ENCODE measurements at regions not wholly inside any gene's neighbourhood (a gene's known extent, or its start where the extent isn't known, plus 50 kb on each side); places are given as distances from the start of the nearest gene placed in this dataset.
"Not testable (repeated sequence)": the region's sequence is repeated elsewhere in the genome, so short reads cannot be mapped to it uniquely, and the experiment has no call there.

DNA sequence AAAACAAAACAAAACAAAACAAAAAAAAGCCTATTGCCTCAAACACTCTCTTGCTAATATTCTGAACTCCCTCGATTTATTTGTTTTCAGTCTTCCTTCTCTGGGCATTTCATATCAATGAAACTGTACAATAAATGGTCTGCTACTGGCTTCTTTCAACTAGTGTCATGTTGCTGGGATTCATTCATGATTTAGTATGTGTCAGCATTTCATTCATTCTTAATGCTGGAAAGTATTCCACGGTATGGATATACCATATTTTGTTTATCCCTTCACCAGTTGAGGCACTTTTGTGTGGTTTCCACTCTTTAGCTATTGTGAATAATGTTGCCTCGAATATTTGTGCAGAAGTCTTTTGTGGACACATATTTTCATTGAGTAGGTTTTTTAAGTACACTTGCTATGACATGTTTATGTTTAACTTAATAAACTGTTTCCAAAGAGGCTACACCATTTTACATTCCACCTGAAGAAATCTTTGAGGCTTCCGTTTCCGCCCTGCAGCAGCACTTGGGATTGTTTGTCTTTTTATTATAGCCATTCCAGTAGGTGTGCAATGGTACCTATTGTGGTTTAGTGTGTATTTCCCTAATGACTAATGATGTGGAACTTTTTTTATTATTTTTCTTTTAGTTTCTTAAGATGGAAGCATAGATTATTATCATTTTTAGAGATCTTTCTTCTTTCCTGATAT lies 543.6 kb upstream of the SOX11 start:
- no peak for DNase-seq (ENCODE audit: low spot score)

DNA sequence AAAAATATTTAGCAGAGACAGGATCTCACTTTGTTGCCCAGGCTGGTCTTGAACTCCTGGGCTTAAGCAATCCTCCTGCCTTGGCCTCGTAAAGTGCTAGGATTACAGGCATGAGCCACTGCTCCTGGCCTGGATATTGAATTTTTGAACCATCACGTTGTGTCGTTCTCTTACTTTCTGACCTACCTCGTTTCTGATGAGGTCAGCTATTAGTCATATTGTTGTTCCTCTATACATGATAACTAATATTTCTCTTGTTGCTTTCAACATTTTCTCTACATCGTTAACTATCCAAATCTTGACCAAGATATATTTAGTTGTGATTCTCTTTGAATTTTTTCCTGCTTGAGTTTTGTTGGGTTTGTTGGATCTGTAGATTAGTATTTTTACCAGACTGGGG lies 541.3 kb upstream of the SOX11 start:
- DNase-seq (ENCODE audit: low spot score): no peak

DNA sequence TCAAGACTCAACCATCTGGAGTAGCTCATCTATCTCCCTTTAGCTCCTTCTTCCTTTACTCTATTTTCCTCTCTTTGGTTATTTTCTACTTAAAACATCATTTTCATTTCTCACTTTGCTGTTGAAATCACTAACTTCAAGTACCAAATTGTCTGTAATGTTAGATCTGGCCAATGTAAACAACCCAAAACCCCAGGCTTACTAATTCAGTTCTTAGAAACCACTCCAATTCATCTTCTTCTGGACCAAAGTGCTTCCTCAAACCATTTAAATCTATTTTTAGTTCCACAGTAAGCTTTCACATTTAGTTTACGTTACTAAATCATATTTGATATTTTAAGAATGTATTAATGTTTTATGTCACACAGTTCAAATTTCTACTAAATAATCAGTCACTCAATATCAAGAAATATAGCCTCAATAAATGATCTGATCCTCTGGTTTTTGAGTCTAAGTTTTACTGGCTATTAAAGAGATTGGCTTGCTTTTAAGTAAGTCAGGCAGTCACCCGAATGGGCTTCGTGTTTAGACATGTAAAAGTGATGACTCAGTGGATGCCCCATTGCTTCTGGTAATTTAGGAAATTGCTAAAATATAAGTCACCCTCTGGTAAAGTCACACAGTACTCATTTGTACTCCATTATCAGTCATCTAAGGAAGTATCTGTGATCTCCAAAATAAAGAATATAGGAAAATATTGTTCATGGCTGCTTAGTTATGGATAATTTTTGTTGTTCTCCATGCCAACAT lies 527.2 kb upstream of the SOX11 start:
- no peak for DNase-seq (ENCODE audit: low spot score)

- DNase-seq (ENCODE audit: low spot score): no peak
Observed at GRCh38 chr2:5172923-5173322, 519.3 kb upstream of the SOX11 start.

DNA sequence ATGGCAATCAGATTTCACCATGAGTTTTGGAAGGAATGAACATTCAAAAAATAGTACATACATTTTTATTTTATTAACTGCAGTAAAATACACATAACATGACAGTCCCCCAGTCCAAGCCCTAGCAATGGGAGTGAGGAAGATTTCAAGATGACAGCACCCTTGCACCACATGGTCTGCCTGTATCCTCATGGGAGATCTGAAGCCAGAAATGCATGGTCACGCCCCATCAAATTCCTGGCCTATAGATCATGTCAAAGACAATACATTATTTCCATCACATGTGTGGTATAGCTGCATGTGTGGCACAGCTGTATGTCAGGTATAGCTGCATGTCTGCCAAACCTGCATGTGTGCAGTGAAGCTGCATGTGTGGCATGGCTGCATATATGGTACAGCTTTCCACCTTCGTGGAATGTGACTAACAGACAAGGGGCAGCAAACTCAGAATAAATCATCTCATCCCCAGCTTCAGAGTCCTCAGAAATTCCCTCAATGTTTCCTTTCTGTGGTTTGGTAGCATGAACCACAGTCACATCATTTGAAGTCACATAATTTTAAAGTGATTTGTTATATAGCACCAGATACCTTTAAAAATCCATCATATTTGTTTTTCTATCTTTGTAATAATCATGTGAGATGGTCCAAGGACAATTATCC lies 518.2 kb upstream of the SOX11 start:
- DNase-seq (ENCODE audit: low spot score): no peak

DNA sequence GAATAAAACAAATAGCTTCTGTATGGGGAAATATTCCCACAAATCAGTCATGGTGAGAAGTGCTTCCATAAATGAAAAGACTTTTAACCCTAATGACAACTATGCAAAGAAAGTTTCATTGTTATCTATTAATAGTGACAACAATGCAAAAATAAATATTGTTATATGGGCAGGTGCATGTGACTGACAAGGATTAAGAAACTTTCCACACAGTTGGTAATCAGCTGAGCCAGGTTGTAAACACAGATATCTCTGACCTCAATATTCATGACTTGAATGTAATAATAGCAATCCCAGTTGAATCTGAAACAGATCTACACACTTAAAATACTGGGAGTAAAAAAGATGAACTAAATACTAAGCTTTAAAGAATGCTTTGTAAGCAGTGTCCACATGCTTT lies 517.0 kb upstream of the SOX11 start:
- DNase-seq (ENCODE audit: low spot score): no peak

GRCh38 chr2:5176764-5177163 lies 515.4 kb upstream of the SOX11 start:
- DNase-seq (ENCODE audit: low spot score): no peak

- no peak for DNase-seq (ENCODE audit: low spot score)
Observed at GRCh38 chr2:5183031-5183430, 509.2 kb upstream of the SOX11 start.

DNA sequence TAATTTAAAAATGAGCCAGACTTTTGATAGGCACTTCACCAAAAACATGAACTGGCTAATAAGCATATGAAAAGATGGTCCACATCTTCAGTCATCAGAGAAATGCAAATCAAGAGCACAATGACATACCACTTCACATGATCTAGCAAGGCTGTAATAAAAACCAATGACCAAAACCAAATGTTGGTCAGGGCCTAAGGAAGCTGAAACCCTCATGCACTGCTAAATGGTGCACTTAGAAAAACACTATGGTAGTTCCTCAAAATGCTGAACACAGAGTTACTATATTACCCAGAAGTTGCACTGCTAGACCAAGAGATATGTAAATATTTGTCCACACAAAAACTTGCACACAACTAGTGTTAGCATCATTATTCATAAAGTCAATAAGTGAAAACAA lies 504.9 kb upstream of the SOX11 start:
- DNase-seq (ENCODE audit: low spot score): no peak

- no peak for DNase-seq (ENCODE audit: low spot score)
Observed at GRCh38 chr2:5188636-5189035, 503.5 kb upstream of the SOX11 start.

DNA sequence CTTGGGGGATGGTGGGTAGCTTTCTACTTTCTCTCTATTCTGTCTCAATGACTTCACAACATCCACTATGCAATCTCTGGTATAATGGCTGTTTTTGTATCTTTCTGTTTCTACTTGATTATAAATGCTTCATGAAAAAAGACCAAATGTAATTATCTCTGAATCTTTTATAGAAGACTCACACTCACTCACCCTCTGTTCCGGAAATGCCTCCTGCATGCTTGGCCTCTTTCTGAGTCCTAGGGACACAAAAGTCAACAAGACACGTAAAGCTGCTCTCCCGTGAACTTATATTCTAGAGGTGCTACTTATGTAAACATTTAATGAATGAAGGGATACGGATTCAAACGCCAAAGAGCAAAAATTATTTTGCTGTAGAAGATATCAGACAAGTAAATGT lies 502.2 kb upstream of the SOX11 start:
- DNase-seq (ENCODE audit: low spot score): no peak

DNA sequence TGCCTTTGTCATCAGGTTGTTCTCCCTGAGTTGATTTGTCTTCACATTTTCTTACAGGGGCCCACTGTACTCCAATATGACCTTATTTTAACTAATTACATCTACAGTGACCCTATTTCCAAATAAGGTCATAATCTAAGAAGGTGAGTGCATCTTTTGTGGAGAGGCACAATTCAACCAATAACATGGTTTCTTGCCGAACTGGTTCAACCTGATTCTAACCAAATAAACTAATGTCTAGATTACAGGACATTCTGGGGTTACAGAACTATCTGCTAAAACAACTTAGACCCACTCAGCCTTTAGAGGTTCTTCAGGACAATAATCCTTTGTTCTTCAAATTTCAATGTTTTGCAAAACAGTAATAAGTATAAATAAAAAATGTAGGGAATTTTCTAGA lies 496.5 kb upstream of the SOX11 start:
- no peak for DNase-seq (ENCODE audit: low spot score)

GRCh38 chr2:5203134-5203755 lies 488.9 kb upstream of the SOX11 start:
- DNase-seq (ENCODE audit: low spot score): no peak

GRCh38 chr2:5206742-5207141 lies 485.4 kb upstream of the SOX11 start:
- DNase-seq (ENCODE audit: low spot score): not testable (repeated sequence)

- no peak for DNase-seq (ENCODE audit: low spot score)
Observed at GRCh38 chr2:5215989-5216607, 476.1 kb upstream of the SOX11 start.

GRCh38 chr2:5227062-5227699 lies 465.0 kb upstream of the SOX11 start:
- no peak for DNase-seq (ENCODE audit: low spot score)

DNA sequence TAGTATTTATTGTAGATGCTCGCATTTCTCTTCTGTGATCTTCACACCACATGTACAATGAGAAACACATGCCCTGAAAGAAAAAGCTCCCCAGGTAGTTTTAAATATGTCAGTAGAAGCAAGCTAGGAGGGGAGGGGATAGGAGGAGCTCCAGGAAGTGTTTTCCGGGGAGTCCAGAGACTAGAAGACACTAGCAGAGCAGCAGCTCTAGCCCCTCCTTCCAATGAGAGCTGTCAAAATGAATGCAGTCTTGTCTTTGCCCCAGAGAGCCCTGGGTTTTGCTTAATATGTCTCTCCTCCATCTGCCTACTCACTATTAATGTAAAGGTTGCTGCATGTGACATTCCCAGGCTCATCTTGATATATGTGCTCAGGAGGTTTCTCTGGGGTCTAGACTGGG lies 462.6 kb upstream of the SOX11 start:
- DNase-seq (ENCODE audit: low spot score): no peak

DNA sequence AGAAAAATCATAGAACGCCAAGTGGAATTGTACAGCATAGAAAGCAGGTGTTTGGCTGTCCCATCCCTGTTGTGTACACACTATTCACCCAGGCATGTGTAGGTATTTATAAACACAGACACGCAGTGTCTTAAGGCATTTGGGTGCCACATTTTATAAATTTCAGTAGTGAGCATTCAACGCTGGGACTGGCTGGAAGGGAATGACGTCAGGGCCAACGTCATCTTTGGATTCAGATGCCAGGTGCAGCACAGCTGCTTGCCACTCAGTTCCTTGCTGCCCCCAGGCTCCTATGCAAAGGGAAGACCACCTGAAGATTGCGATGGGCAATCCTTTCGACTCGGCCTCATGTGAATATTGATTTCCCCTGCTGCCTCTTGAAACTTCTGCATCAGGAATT lies 461.7 kb upstream of the SOX11 start:
- no peak for DNase-seq (ENCODE audit: low spot score)

GRCh38 chr2:5230855-5231254 lies 461.3 kb upstream of the SOX11 start:
- no peak for DNase-seq (ENCODE audit: low spot score)

- DNase-seq (ENCODE audit: low spot score): no peak
Observed at GRCh38 chr2:5231287-5231686, 460.9 kb upstream of the SOX11 start.

- DNase-seq (ENCODE audit: low spot score): no peak
Observed at GRCh38 chr2:5234563-5234962, 457.6 kb upstream of the SOX11 start.

DNA sequence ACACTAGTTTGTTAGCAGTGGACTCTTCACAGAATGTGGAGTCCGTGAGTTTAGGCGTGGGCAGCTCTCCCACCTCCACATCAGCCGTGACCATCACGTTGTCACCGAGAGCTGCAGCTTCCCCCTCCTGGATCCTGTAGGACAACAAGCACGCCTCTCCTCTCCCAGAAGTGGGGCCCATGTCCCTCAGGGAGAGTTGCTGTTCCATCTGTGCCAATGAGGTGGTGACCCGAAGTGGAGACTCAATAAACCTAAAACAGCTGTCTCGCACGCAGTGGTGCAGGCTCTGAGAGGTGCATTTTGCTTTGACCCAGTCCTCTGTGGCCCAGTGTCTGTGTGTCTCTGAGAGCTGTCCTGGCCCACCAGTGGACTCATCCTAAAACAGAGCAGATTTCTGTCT lies 456.5 kb upstream of the SOX11 start:
- no peak for DNase-seq (ENCODE audit: low spot score)

All from globus pallidus (tissue), 1 donor.